ENCODE measurements at regions not wholly inside any gene's neighbourhood (a gene's known extent, or its start where the extent isn't known, plus 50 kb on each side); places are given as distances from the start of the nearest gene placed in this dataset.

DNA sequence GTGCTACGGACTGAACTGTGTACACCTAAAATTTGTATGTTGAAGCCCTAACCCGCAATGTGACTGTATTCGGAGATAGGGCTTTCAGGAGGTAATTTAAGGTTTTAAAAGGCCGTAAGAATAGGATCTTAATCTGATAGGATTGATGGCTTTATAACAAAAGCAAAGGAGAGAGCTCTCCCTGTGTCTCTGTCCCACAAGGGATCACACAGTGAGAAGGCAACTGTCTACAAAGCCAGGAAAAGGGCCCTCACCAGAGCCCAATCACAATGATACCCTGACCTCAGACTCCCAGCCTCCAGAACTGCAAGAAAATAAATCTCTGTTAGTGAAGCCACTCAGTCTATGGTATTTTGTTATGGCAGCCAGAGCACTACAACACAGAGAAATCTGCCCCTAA, 208.7 kb upstream of the ZC3H12C start:
- H3K4me1 ChIP-seq (ENCODE audit: control insufficient read depth, extremely low read depth, insufficient read depth, low read length), result no peaks in the 10 kb centered on the region
- TF ChIP-seq EZH2 (IDR thresholded peaks at IDR 0.05; ENCODE audit: low read length), result no peak
- TF ChIP-seq, protein P1, sequence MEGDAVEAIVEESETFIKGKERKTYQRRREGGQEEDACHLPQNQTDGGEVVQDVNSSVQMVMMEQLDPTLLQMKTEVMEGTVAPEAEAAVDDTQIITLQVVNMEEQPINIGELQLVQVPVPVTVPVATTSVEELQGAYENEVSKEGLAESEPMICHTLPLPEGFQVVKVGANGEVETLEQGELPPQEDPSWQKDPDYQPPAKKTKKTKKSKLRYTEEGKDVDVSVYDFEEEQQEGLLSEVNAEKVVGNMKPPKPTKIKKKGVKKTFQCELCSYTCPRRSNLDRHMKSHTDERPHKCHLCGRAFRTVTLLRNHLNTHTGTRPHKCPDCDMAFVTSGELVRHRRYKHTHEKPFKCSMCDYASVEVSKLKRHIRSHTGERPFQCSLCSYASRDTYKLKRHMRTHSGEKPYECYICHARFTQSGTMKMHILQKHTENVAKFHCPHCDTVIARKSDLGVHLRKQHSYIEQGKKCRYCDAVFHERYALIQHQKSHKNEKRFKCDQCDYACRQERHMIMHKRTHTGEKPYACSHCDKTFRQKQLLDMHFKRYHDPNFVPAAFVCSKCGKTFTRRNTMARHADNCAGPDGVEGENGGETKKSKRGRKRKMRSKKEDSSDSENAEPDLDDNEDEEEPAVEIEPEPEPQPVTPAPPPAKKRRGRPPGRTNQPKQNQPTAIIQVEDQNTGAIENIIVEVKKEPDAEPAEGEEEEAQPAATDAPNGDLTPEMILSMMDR (optimal IDR thresholded peaks at IDR 0.05 in 1 of 3, IDR thresholded peaks at IDR 0.05 in 1 of 3, conservative IDR thresholded peaks at IDR 0.05 in 1 of 3; ENCODE audit: extremely low read depth in 1 of 3, insufficient read depth in 2 of 3, low read length in 3 of 3), result no peak
- H2AFZ ChIP-seq (ENCODE audit: control insufficient read depth, low read length), result no peak overlapping the region
- H3K79me2 ChIP-seq (ENCODE audit: control insufficient read depth, insufficient read depth, low read length), result no peaks in the 10 kb centered on the region
- no peaks in the 10 kb centered on the region for H3K9me1 ChIP-seq (ENCODE audit: control insufficient read depth, extremely low read depth, insufficient read depth, low read length)
- no peaks in the 10 kb centered on the region for H3K27me3 ChIP-seq (ENCODE audit: control insufficient read depth, extremely low read depth, insufficient read depth, low read length)
- H3K36me3 ChIP-seq (ENCODE audit: control insufficient read depth in 2 of 2, extremely low read depth in 1 of 2, insufficient read depth in 2 of 2, low read length in 2 of 2), result no peaks in the 10 kb centered on the region
- DNase-seq (ENCODE audit: low read depth, low spot score) (no peak), FAIRE-seq (no peak)
- H3K4me2 ChIP-seq (ENCODE audit: control insufficient read depth, extremely low read depth, insufficient read depth, low read depth, low read length), result no peak overlapping the region
- dilution Hi-C loops (cut with MboI; ENCODE audit: extremely low pct_ligation_motif_present, low sequenced_read_pairs), result no loop called here
- no peaks in the 10 kb centered on the region for H4K20me1 ChIP-seq (ENCODE audit: control insufficient read depth, extremely low read depth, insufficient read depth, low read length)
- H3K27ac ChIP-seq (ENCODE audit: control insufficient read depth, insufficient read depth, low read length), result no peak overlapping the region
- H3K9me3 ChIP-seq (ENCODE audit: control insufficient read depth, low read depth, low read length), result no peaks in the 10 kb centered on the region
- H3K4me3 ChIP-seq (ENCODE audit: control insufficient read depth in 2 of 3, extremely low read depth in 1 of 3, insufficient read depth in 2 of 3, low read depth in 1 of 3, low read length in 3 of 3), result no peak overlapping the region
- no peak overlapping the region for H3K9ac ChIP-seq (ENCODE audit: control insufficient read depth, extremely low read depth, insufficient read depth, low read length)

- H3K79me2 ChIP-seq (ENCODE audit: control insufficient read depth, insufficient read depth, low read length), result no peaks in the 10 kb centered on the region
- no peaks in the 10 kb centered on the region for H3K9me1 ChIP-seq (ENCODE audit: control insufficient read depth, extremely low read depth, insufficient read depth, low read length)
- TF ChIP-seq, protein P1 (optimal IDR thresholded peaks at IDR 0.05 in 1 of 3, IDR thresholded peaks at IDR 0.05 in 1 of 3, conservative IDR thresholded peaks at IDR 0.05 in 1 of 3; ENCODE audit: extremely low read depth in 1 of 3, insufficient read depth in 2 of 3, low read length in 3 of 3), result no peak
- no peak for TF ChIP-seq EZH2 (IDR thresholded peaks at IDR 0.05; ENCODE audit: low read length)
- FAIRE-seq, result no peak
- no peaks in the 10 kb centered on the region for H4K20me1 ChIP-seq (ENCODE audit: control insufficient read depth, extremely low read depth, insufficient read depth, low read length)
- no peak overlapping the region for H2AFZ ChIP-seq (ENCODE audit: control insufficient read depth, low read length)
- dilution Hi-C loops (cut with MboI; ENCODE audit: extremely low pct_ligation_motif_present, low sequenced_read_pairs), result no loop called here
- H3K9ac ChIP-seq (ENCODE audit: control insufficient read depth, extremely low read depth, insufficient read depth, low read length), result no peak overlapping the region
- no peak overlapping the region for H3K27ac ChIP-seq (ENCODE audit: control insufficient read depth, insufficient read depth, low read length)
- H3K4me1 ChIP-seq (ENCODE audit: control insufficient read depth, extremely low read depth, insufficient read depth, low read length), result no peaks in the 10 kb centered on the region
- no peaks in the 10 kb centered on the region for H3K36me3 ChIP-seq (ENCODE audit: control insufficient read depth in 2 of 2, extremely low read depth in 1 of 2, insufficient read depth in 2 of 2, low read length in 2 of 2)
- no peak overlapping the region for H3K4me3 ChIP-seq (ENCODE audit: control insufficient read depth in 2 of 3, extremely low read depth in 1 of 3, insufficient read depth in 2 of 3, low read depth in 1 of 3, low read length in 3 of 3)
- H3K27me3 ChIP-seq (ENCODE audit: control insufficient read depth, extremely low read depth, insufficient read depth, low read length), result no peaks in the 10 kb centered on the region
- H3K9me3 ChIP-seq (ENCODE audit: control insufficient read depth, low read depth, low read length), result no peaks in the 10 kb centered on the region
- no peak overlapping the region for H3K4me2 ChIP-seq (ENCODE audit: control insufficient read depth, extremely low read depth, insufficient read depth, low read depth, low read length)
- no peak for DNase-seq (ENCODE audit: low read depth, low spot score)
Observed at GRCh38 chr11:109885006-109885405, 208.2 kb upstream of the ZC3H12C start.
